NB4 (cell line): ENCODE measurements at regions not wholly inside any gene's neighbourhood (a gene's known extent, or its start where the extent isn't known, plus 50 kb on each side); places are given as distances from the start of the nearest gene placed in this dataset.

Experiments
- DNase-seq: peaks from one replicate; pipeline ENCODE4 v3.0.0; 2010; ENCODE audit warnings: low read depth
- H3K4me3 ChIP-seq: one replicate; pipeline ENCODE4 v1.5.1; 2011; ENCODE audit warnings: mild to moderate bottlenecking, low read depth, low read length, moderate library complexity
- CTCF ChIP-seq: IDR thresholded peaks from one replicate; pipeline ENCODE4 v1.5.1; 2012; ENCODE audit warnings: low read depth, low read length
- MAX ChIP-seq: IDR thresholded peaks from 2 replicates; pipeline ENCODE4 v1.6.1; 2011; ENCODE audit warnings: low read depth, low read length
- MYC ChIP-seq: IDR thresholded peaks from 2 replicates; pipeline ENCODE4 v1.6.1; 2011; ENCODE audit warnings: low read depth, low read length
- POLR2A ChIP-seq: IDR thresholded peaks from 2 replicates; pipeline ENCODE4 v1.6.1; 2011; ENCODE audit warnings: mild to moderate bottlenecking; ENCODE audit not compliant: insufficient read length; ENCODE audit errors: extremely low read depth

GRCh38 chr5:158514986-158515359 is 584.7 kb downstream of the EBF1 start:
- DNase-seq = no peak
- TF ChIP-seq MYC = no peak
- no peak for TF ChIP-seq POLR2A
- TF ChIP-seq MAX = no peak
- TF ChIP-seq CTCF = no peak
- H3K4me3 ChIP-seq = no peak overlapping the region

GRCh38 chr5:158514319-158514985 is 585.3 kb downstream of the EBF1 start:
- TF ChIP-seq CTCF = no peak
- no peak for TF ChIP-seq MYC
- TF ChIP-seq MAX = no peak
- TF ChIP-seq POLR2A = no peak
- DNase-seq = no peak
- H3K4me3 ChIP-seq = no peak overlapping the region

GRCh38 chr5:158513490-158514318 is 586.0 kb downstream of the EBF1 start:
- DNase-seq = no peak
- no peak for TF ChIP-seq MAX
- no peak for TF ChIP-seq POLR2A
- no peak for TF ChIP-seq CTCF
- TF ChIP-seq MYC = no peak
- H3K4me3 ChIP-seq = no peak overlapping the region

GRCh38 chr5:158511454-158511853 is 588.3 kb downstream of the EBF1 start:
- H3K4me3 ChIP-seq = no peak overlapping the region
- TF ChIP-seq MAX = no peak
- no peak for TF ChIP-seq CTCF
- TF ChIP-seq MYC = no peak
- TF ChIP-seq POLR2A = no peak
- no peak for DNase-seq

GRCh38 chr5:158510479-158510878 is 589.2 kb downstream of the EBF1 start:
- DNase-seq = no peak
- TF ChIP-seq POLR2A = no peak
- no peak for TF ChIP-seq CTCF
- no peak for TF ChIP-seq MAX
- TF ChIP-seq MYC = no peak
- no peak overlapping the region for H3K4me3 ChIP-seq
